ACHN (cell line): ENCODE measurements at regions not wholly inside any gene's neighbourhood (a gene's known extent, or its start where the extent isn't known, plus 50 kb on each side); places are given as distances from the start of the nearest gene placed in this dataset.
"Not testable (repeated sequence)": the region's sequence is repeated elsewhere in the genome, so short reads cannot be mapped to it uniquely, and the experiment has no call there.

Source experiments
- DNase-seq: peaks from one replicate; pipeline ENCODE4 v3.0.0-alpha.2; 2015
- in situ Hi-C: cut with HindIII; loops from 2 replicates; pipeline ENCODE4 v1.10.0; 2017; ENCODE audit warnings: low sequenced_read_pairs, low pct_ligation_motif_present, low pct_unique_long_range_greater_than_20kb

DNA sequence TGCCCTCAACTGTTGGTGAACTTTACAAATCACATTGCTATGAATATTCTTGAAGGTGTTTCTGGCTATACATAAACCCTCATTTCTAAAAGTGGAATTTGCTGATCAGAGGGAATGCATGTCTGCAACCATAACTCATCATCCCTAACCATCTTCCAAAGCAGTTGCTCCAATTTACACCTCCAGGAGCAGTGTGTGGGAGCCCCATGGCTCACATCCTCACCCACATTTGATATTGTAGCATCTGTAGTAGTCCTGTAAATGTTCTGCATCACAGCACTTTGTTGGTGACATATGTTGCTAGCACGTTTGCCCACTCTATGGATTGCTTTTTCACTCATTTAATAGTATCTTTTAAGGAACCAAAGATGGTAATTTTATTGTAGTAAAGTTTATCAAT lies 183.8 kb upstream of the SMLR1 start:
- in situ Hi-C loops = no loop called here
- no peak for DNase-seq

- in situ Hi-C loops = no loop called here
- DNase-seq = no peak
Measured at GRCh38 chr6:130644175-130644574, 183.0 kb upstream of the SMLR1 start.

GRCh38 chr6:130644769-130645168 lies 182.4 kb upstream of the SMLR1 start:
- in situ Hi-C loops, DNase-seq: not testable (repeated sequence)

DNA sequence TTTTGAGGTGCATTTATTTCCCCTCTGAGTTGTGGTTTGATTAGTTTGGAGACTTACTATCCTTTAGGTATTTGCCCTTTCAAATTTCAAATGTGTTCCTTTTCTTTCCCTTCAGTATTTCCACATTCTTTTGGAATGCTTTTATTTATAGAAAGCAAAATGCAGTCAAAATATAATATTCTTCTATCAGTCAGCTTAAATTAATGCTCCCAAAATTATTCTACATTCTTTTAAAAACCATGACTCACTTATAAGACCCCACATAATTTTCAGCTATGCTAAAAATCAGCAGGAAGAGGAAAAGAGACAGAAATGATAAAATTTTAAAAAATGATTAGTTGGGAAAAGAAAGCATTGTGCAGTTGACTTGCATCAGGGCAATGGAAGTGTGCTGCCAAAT lies 180.0 kb upstream of the SMLR1 start:
- DNase-seq = no peak
- in situ Hi-C loops = no loop called here

GRCh38 chr6:130655586-130655985 lies 171.6 kb upstream of the SMLR1 start:
- no peak for DNase-seq
- in situ Hi-C loops = no loop called here

- DNase-seq = no peak
- in situ Hi-C loops = no loop called here
Measured at GRCh38 chr6:130661077-130661476, 166.1 kb upstream of the SMLR1 start.

- DNase-seq = no peak
- in situ Hi-C loops = no loop called here
Measured at GRCh38 chr6:130666786-130667185, 160.4 kb upstream of the SMLR1 start.

DNA sequence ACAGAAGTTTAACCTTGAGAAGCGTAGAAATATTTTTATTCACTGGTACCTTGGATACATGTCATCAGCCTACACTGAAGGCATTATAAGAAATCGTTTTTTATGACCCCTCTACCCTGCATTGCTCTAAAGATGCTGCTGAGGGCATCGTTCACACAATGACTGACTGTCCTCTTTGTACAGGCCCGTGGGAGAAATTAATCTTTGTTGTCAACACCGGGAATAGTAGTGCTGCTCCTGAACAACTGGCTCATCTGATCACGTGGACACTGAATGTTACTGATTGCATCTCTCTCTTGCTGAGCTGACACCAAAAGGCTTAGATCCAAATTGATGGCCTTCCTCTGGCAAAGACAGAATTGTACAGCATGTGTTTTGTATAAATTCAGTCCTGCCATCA lies 157.1 kb upstream of the SMLR1 start:
- no peak for DNase-seq
- in situ Hi-C loops = no loop called here

- in situ Hi-C loops = no loop called here
Measured at GRCh38 chr6:130671119-130671518, 156.1 kb upstream of the SMLR1 start.

GRCh38 chr6:130671577-130671976 lies 155.6 kb upstream of the SMLR1 start:
- in situ Hi-C loops = no loop called here
- no peak for DNase-seq

More at GRCh38 chr6:130671119-130671518, 156.1 kb upstream of the SMLR1 start:
- DNase-seq = no peak

DNA sequence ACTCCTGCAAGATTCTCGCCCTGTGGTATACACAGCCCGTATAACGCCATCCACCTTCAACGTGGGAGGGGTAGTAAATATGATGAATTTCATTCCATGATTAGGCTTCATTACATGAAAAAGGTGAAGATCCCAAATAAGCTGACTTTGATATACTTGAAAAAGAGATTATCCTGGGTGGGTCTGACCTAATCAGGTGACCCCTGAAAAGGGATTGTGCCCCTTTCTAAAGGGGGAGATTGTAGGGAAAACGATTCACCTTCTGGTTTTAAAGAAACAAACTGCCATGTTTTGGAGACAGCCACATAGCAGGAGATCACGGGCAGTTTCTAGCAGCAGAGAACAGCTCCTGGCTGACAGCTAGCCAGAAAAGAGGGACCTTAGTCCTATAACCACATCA lies 155.1 kb upstream of the SMLR1 start:
- DNase-seq = no peak
- in situ Hi-C loops = no loop called here

DNA sequence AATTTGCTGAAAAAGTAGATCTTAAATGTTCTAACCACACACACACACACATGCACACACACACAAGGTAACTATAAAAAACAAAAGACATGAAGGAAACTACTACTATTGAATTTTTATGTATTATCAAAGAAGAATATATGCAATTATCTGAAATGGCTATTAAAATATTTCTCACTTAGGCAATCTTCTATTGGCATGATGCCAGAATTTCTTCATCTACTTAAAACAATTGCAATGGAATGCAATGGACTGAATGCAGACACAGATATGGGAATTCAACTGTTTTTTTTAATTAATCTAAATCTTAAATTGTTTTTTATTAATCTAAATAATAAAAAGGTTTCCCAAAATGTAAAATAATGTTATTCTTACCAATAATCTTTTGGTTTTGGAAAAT lies 152.6 kb upstream of the SMLR1 start:
- in situ Hi-C loops = no loop called here
- DNase-seq = no peak

DNA sequence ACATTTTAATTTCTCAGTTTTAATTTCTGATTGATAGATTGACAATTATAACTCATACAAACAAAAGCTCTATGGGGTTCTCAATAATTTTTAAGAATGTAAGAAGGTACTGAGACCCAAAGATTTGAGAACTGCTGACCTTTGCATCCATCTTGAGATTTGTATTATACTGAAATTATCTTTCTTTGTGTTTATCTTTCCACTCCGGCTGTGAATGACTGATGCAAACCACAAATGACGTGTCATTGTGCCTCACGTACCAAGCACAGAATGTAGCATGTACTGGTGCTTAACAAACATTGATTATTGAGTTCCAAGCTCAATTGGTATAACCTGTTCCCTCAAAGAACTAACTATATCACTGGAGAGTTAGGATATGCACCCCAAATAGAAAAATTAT lies 152.1 kb upstream of the SMLR1 start:
- DNase-seq = no peak
- in situ Hi-C loops = no loop called here

DNA sequence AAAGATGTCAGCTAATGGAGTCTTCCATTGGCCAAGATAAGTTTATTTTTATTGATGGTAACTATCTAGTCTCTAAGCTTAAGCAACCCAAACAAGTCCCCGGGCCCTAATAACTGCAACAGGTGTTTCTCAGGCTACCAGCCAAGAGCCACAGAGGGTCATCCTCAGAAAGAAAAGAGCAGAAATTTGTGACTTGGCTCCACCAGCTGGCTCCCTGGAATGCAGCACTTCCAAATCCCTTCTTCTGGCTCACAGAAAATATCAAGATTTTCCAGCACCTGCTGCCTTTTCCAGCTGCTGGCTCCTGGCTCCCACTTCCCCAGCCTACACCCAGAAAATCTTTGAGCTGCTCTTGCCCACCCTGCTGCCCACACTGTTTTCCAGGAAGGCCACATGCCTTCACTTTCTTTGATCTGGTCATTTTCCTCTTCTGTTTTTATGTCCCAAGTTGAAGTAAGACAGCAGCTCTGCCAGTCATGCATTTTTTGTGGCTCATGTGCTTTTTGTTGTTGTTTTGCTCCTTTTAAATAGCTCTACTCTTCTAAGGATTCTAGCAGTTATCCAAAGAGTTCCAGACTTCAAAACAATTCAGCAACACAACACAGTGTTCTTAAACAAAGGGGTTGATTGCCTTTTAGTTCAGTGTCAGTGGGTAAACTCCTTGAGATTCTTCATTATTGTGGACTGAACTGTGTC lies 151.0 kb upstream of the SMLR1 start:
- DNase-seq = no peak
- in situ Hi-C loops = no loop called here

DNA sequence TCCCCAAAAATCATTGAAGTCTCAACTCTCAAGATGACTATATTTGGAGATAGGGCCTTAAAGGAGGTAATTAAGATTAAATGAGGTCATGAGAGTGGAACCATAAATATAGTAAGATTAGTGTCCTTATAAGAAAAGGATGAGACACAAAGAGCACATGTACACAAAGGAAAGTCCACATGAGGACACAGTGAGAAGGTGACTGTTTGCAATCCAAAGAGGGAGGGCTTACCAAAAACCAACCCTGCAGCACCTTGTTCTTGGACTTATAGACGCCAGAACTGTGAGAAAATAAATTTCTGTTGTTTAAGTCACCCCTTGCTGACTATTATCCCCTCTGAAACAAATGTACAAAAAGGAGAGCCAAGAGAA lies 150.4 kb upstream of the SMLR1 start:
- in situ Hi-C loops = no loop called here
- no peak for DNase-seq

- no peak for DNase-seq
- in situ Hi-C loops = no loop called here
Measured at GRCh38 chr6:130677312-130677711, 149.9 kb upstream of the SMLR1 start.

- in situ Hi-C loops = no loop called here
- DNase-seq = no peak
Measured at GRCh38 chr6:130677766-130678165, 149.4 kb upstream of the SMLR1 start.

GRCh38 chr6:130679684-130680083 lies 147.5 kb upstream of the SMLR1 start:
- in situ Hi-C loops = no loop called here
- no peak for DNase-seq

- DNase-seq = no peak
- in situ Hi-C loops = no loop called here
Measured at GRCh38 chr6:130680116-130680515, 147.1 kb upstream of the SMLR1 start.

- DNase-seq = no peak
- in situ Hi-C loops = no loop called here
Measured at GRCh38 chr6:130681028-130681427, 146.2 kb upstream of the SMLR1 start.

- in situ Hi-C loops = no loop called here
- no peak for DNase-seq
Measured at GRCh38 chr6:130682066-130682465, 145.1 kb upstream of the SMLR1 start.
